OCI-LY3 (cell line): ENCODE measurements at regions not wholly inside any gene's neighbourhood (a gene's known extent, or its start where the extent isn't known, plus 50 kb on each side); places are given as distances from the start of the nearest gene placed in this dataset.

Experiments
- EZH2phosphoT487 ChIP-seq: fragments of 200-600 bp; shearing (Covaris generic); IDR thresholded peaks from 2 replicates; pipeline ENCODE4 v1.6.1; 2018; ENCODE audit warnings: antibody characterized with exemption, mixed run types, low read depth
- TF ChIP-seq, protein P1 (sequence below): fragments of 200-600, 300-600 bp; sonication (generic); IDR thresholded peaks from 2 replicates; pipeline ENCODE4 v1.5.1; 2014; ENCODE audit warnings: antibody characterized with exemption, low read length, low read depth

DNA sequence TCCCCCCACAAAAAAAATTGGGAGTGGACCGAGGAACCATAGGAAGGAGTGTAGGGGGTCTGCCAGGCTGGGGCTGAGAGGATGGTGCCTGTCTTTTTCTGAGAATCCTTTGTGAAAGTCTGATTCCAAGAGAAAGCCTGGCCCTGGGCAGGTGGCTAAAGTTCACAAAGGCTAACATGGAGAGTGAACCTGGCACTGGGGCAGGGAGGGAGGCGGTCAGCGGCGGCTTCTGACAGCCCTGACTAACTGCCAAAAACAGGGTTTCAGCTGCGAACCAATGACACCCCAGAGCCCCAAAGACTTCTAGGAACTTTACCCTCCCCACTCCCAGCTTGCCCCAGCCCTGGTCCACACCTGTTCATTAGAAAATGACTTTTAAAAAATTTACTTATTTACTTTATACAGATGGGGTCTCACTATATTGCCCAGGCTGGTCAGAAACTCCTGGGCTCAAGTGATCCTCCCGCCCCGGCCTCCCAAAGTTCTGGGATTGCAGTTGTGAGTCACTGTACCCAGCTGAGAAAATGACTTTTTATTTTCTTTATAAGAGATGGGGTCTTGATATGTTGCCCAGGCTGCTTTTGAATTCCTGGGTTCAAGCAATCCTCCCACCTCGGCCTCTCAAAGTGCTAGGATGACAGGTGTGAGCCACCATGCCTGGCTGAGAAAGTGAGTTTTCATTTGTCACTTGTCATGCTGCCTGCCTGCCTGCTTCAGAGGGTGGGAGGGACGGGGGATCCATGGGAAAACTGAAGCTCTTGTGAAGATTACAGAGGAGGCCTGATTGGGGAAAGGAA is 61.0 kb upstream of the DUSP5 start:
- TF ChIP-seq, protein P1, sequence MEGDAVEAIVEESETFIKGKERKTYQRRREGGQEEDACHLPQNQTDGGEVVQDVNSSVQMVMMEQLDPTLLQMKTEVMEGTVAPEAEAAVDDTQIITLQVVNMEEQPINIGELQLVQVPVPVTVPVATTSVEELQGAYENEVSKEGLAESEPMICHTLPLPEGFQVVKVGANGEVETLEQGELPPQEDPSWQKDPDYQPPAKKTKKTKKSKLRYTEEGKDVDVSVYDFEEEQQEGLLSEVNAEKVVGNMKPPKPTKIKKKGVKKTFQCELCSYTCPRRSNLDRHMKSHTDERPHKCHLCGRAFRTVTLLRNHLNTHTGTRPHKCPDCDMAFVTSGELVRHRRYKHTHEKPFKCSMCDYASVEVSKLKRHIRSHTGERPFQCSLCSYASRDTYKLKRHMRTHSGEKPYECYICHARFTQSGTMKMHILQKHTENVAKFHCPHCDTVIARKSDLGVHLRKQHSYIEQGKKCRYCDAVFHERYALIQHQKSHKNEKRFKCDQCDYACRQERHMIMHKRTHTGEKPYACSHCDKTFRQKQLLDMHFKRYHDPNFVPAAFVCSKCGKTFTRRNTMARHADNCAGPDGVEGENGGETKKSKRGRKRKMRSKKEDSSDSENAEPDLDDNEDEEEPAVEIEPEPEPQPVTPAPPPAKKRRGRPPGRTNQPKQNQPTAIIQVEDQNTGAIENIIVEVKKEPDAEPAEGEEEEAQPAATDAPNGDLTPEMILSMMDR = no peak
- no peak for TF ChIP-seq EZH2phosphoT487
